Small intestine (tissue), 7 donors: ENCODE measurements at regions not wholly inside any gene's neighbourhood (a gene's known extent, or its start where the extent isn't known, plus 50 kb on each side); places are given as distances from the start of the nearest gene placed in this dataset.
"Not testable (repeated sequence)": the region's sequence is repeated elsewhere in the genome, so short reads cannot be mapped to it uniquely, and the experiment has no call there.

Experiments
- DNase-seq, 2 donors: peaks; one replicate each; pipeline versions ENCODE4 v3.0.0 to v3.0.0-alpha.2; 2013
- FAIRE-seq: peaks from 2 replicates; lab custom pipeline; 2012; peaks lifted over from hg19 to GRCh38; lab: Jason Lieb, UNC
- H3K27ac ChIP-seq, 3 donors: one replicate each; pipeline ENCODE4 v1.5.1; 2013; ENCODE audit warnings: low read length in 2 of 3, mild to moderate bottlenecking in 2 of 3, control low read depth in 1 of 3, inconsistent platforms in 1 of 3, low read depth in 1 of 3, moderate library complexity in 1 of 3
- H3K27me3 ChIP-seq, 3 donors: one replicate each; pipeline ENCODE4 v1.6.1; 2013; ENCODE audit warnings: low read length in 3 of 3, inconsistent platforms in 1 of 3; ENCODE audit not compliant: control insufficient read depth in 3 of 3, insufficient read depth in 3 of 3
- H3K36me3 ChIP-seq, 3 donors: one replicate each; pipeline ENCODE4 v1.6.1; 2013; ENCODE audit warnings: low read length in 3 of 3, inconsistent platforms in 1 of 3, low read depth in 1 of 3, mild to moderate bottlenecking in 1 of 3, moderate library complexity in 1 of 3; ENCODE audit not compliant: control insufficient read depth in 3 of 3, insufficient read depth in 2 of 3
- H3K4me1 ChIP-seq, 3 donors: one replicate each; pipeline ENCODE4 v1.6.1; 2013; ENCODE audit warnings: low read length in 2 of 3, inconsistent platforms in 1 of 3, low read depth in 1 of 3, mild to moderate bottlenecking in 1 of 3, moderate library complexity in 1 of 3; ENCODE audit not compliant: control insufficient read depth in 3 of 3, insufficient read depth in 2 of 3
- H3K4me3 ChIP-seq, 3 donors: one replicate each; pipeline ENCODE4 v1.5.1; 2013; ENCODE audit warnings: low read length in 3 of 3, control low read depth in 1 of 3, inconsistent platforms in 1 of 3, low read depth in 1 of 3, mild to moderate bottlenecking in 1 of 3, moderate library complexity in 1 of 3
- H3K9me3 ChIP-seq, 2 donors: one replicate each; pipeline ENCODE4 v1.6.1; 2013; ENCODE audit warnings: low read depth in 1 of 2, low read length in 1 of 2; ENCODE audit not compliant: control insufficient read depth in 2 of 2, insufficient read depth in 1 of 2
- WGBS, 3 donors: extraction: QIAGEN DNeasy Blood & Tissue Kit; methylation state at CpG; one replicate each; pipeline ENCODE4 v1.1.7; 2013; 5-methylcytosine and 5-hydroxymethylcytosine counted together
- donor health status: healthy with polysubstance abuse.
- donor health status: control.
- donor health status: control.
- donor health status: Bipolar disorder and iron deficiency.
- donor health status: healthy.

GRCh38 chr11:27229511-27230191 lies 133.4 kb downstream of the CCDC34 start:
- H3K4me3 ChIP-seq: no peak overlapping the region
- H3K9me3 ChIP-seq: no peaks in the 10 kb centered on the region
- H3K27ac ChIP-seq: no peak overlapping the region
- H3K36me3 ChIP-seq: no peaks in the 10 kb centered on the region
- no peak for FAIRE-seq
- no peak for DNase-seq
- 64 to 88% (median 77%) methylated on average over 2 of the region's 2 CpGs for WGBS, 3 donors
- H3K27me3 ChIP-seq: no peaks in the 10 kb centered on the region
- peaks cover 0 to 15% (median 8%) of the 10 kb centered on the region in 3 donors for H3K4me1 ChIP-seq

DNA sequence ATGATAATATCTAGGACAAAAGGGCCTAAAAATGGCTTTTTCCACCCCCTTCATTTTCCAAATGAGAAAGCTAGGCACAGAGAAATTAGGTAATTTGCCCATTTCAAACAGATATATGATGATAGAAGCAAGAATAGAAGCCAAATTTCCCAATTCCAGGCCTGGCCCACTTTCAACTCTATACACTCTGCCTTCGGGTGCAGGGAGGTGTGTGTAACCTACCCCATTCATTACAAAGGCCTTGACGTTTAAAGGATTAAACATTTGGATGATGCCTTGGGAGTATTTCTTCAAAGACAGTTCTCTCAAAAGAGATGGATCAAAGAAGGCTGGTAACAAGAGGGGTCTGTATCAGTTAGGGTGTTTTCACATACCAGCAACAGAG lies 134.1 kb downstream of the CCDC34 start:
- Histone ChIP-seq H3K4me1 (peaks cover 0 to 8% (median 7%) of the 10 kb centered on the region in 3 donors), H3K9me3 (no peaks in the 10 kb centered on the region), H3K27me3 (no peaks in the 10 kb centered on the region), H3K4me3 (no peak overlapping the region), H3K36me3 (no peaks in the 10 kb centered on the region), H3K27ac (no peak overlapping the region)
- WGBS, 3 donors: 76 to 100% (median 88%) methylated on average over 2 of the region's 2 CpGs
- DNase-seq (no peak), FAIRE-seq (no peak)

GRCh38 chr11:27228232-27228905 lies 134.6 kb downstream of the CCDC34 start:
- no peak overlapping the region for H3K4me3 ChIP-seq
- DNase-seq (no peak), FAIRE-seq (no peak)
- no peak overlapping the region for H3K27ac ChIP-seq
- 77 to 87% (median 77%) methylated on average over 7 of the region's 7 CpGs for WGBS, 3 donors
- no peaks in the 10 kb centered on the region for H3K36me3 ChIP-seq
- no peaks in the 10 kb centered on the region for H3K27me3 ChIP-seq
- no peaks in the 10 kb centered on the region for H3K9me3 ChIP-seq
- peaks cover 0 to 3% (median 2%) of the 10 kb centered on the region in 3 donors for H3K4me1 ChIP-seq

- no peak overlapping the region for H3K27ac ChIP-seq
- FAIRE-seq (no peak), DNase-seq (no peak)
- H3K36me3 ChIP-seq: no peaks in the 10 kb centered on the region
- 54 to 62% (median 60%) methylated on average over 5 of the region's 5 CpGs for WGBS, 3 donors
- H3K27me3 ChIP-seq: no peaks in the 10 kb centered on the region
- no peak overlapping the region for H3K4me3 ChIP-seq
- H3K4me1 ChIP-seq: peaks cover 0 to 3% (median 0%) of the 10 kb centered on the region in 3 donors
- H3K9me3 ChIP-seq: no peaks in the 10 kb centered on the region
Observed at GRCh38 chr11:27227736-27228135, 135.3 kb downstream of the CCDC34 start.

- not testable (repeated sequence) for H3K27ac ChIP-seq, H3K4me3 ChIP-seq, DNase-seq, H3K36me3 ChIP-seq, H3K9me3 ChIP-seq, FAIRE-seq, H3K27me3 ChIP-seq
- WGBS, 3 donors: 92 to 97% (median 94%) methylated on average over 13 to 24 of the region's 24 CpGs
- peaks cover 0 to 11% (median 0%) of the 10 kb centered on the region in 3 donors for H3K4me1 ChIP-seq
Observed at GRCh38 chr11:27219487-27220039, 143.5 kb downstream of the CCDC34 start.

- WGBS, 3 donors: 55 to 89% (median 68%) methylated on average over 3 of the region's 3 CpGs
- no peak for FAIRE-seq
- Histone ChIP-seq H3K27ac (no peak overlapping the region), H3K4me3 (no peak overlapping the region), H3K4me1 (peaks cover 0 to 11% (median 0%) of the 10 kb centered on the region in 3 donors), H3K36me3 (no peaks in the 10 kb centered on the region), H3K9me3 (no peaks in the 10 kb centered on the region), H3K27me3 (peaks cover 0 to 2% (median 0%) of the 10 kb centered on the region in 3 donors)
- no peak for DNase-seq
Observed at GRCh38 chr11:27218421-27219038, 144.5 kb downstream of the CCDC34 start.

- Histone ChIP-seq H3K4me3 (no peak overlapping the region), H3K4me1 (peaks cover 0 to 11% (median 5%) of the 10 kb centered on the region in 3 donors), H3K9me3 (no peaks in the 10 kb centered on the region), H3K27ac (no peak overlapping the region), H3K36me3 (no peaks in the 10 kb centered on the region), H3K27me3 (peaks cover 0 to 2% (median 0%) of the 10 kb centered on the region in 3 donors)
- 64 to 94% (median 71%) methylated on average over 1 of the region's 1 CpG for WGBS, 3 donors
- no peak for DNase-seq
- FAIRE-seq: no peak
Observed at GRCh38 chr11:27217948-27218420, 145.0 kb downstream of the CCDC34 start.

DNA sequence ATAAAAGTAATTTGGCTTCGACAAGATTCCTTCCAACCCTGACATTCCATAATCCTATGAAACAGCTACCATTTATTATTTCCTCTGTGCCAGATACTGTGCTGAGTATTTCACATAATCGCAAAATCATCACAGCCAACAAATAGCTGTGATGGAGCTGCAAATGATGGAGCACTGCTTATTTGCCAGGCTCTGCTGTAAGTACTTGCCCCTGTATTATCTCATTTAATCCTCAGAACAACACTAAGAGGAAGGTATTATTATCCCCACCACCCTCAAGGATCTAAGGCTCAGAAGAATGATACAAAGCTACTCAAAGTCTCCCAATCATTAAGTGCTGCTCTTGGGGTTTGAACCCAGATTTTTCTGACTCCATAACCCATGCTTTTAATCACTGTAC lies 145.5 kb downstream of the CCDC34 start:
- FAIRE-seq: no peak

More for the DNA sequence above, 145.5 kb downstream of the CCDC34 start:
- Histone ChIP-seq H3K9me3 (no peaks in the 10 kb centered on the region), H3K4me3 (no peak overlapping the region), H3K27ac (no peak overlapping the region), H3K36me3 (no peaks in the 10 kb centered on the region), H3K4me1 (peaks cover 0 to 11% (median 6%) of the 10 kb centered on the region in 3 donors), H3K27me3 (peaks cover 0 to 2% (median 0%) of the 10 kb centered on the region in 3 donors)
- 79 to 94% (median 92%) methylated on average over 2 of the region's 2 CpGs for WGBS, 3 donors
- no peak for DNase-seq
